Renal pelvis (tissue), 1 donor: ENCODE measurements at regions not wholly inside any gene's neighbourhood (a gene's known extent, or its start where the extent isn't known, plus 50 kb on each side); places are given as distances from the start of the nearest gene placed in this dataset.
A peak's percentile ranks its signal among the peaks of the same experiment; 100 is the strongest.

ENCODE experiments used
- DNase-seq: peaks from one replicate; pipeline ENCODE4 v3.0.0-alpha.2; 2013

GRCh38 chr4:137632842-137633241, 100.5 kb upstream of the PCDH18 start:
- no peak for DNase-seq

GRCh38 chr4:137631605-137632004, 99.3 kb upstream of the PCDH18 start:
- DNase-seq, result no peak

- DNase-seq, result no peak
Measured at GRCh38 chr4:137630252-137630651, 98.0 kb upstream of the PCDH18 start.

DNA sequence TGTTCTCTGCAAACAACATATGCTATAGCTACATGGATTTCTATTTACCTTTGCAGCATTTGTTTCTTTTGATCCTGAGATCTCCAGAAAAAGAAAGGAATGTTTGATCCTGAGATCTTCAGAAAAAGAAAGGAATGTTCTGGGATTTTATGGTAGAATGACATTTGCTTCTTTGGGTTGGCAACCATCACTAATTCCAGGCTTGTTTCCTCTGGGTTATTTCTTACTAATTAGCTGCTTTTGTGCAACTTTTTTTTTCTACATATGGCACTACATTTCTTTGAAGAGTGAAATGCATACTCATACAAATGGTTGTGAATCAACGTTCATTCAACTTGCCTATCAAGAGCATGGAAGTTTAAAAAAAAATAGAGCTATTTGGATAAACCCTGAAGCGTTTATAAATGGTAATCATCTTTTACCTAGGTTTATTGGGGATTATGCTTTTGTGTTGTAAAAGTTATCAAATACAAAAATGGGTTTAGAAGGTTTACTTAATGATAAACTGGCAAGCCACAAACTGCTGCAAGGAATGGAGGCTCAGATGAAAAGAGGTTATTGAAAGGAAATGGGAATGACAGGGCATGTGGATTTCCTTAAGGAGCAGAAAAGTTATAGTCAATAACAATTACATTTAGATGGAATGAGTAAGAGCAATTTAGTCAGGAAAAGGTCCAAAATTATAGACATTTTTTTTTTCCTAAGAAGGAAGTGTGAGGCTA, 95.6 kb upstream of the PCDH18 start:
- DNase-seq, result no peak

- DNase-seq, result no peak
Measured at GRCh38 chr4:137626942-137627738, 94.8 kb upstream of the PCDH18 start.

DNA sequence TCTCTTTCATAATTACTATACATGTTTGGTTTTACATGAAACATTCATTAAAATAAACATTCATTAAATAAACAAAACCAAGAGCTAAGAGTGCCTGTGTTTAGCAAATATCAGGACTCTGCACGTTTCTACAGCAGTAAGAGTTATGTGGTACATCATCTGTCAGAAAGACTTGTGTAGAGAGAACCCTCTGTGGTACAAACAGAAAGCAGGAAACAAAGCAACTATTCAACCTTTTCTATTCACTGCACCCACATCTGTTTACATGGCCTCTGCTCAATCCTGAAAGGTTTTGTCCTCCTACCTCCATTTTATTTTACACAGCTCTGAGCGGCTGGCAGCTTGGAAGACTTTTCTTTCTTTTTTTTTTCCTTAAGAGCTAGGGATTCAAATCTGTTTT, 90.7 kb upstream of the PCDH18 start:
- no peak for DNase-seq

GRCh38 chr4:137621056-137621455, 88.8 kb upstream of the PCDH18 start:
- no peak for DNase-seq

DNA sequence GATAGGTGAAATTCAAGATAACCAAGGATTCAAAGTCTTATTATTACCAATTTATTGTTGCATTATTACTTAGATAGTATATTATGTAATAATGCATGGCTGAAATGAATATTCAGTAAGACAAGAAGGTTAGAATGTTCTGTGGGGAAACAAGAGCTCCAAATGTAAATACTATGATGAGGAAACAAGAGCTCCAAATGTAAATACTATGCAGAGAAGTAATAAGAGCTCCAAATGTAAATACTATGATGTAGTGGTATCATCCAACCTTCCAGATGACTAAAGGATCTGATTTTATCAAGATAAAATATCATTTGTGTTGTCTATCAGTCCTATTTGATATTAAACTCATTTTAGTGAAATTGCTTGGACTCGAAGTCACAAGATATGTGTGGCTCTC, 82.2 kb upstream of the PCDH18 start:
- DNase-seq, result no peak

DNA sequence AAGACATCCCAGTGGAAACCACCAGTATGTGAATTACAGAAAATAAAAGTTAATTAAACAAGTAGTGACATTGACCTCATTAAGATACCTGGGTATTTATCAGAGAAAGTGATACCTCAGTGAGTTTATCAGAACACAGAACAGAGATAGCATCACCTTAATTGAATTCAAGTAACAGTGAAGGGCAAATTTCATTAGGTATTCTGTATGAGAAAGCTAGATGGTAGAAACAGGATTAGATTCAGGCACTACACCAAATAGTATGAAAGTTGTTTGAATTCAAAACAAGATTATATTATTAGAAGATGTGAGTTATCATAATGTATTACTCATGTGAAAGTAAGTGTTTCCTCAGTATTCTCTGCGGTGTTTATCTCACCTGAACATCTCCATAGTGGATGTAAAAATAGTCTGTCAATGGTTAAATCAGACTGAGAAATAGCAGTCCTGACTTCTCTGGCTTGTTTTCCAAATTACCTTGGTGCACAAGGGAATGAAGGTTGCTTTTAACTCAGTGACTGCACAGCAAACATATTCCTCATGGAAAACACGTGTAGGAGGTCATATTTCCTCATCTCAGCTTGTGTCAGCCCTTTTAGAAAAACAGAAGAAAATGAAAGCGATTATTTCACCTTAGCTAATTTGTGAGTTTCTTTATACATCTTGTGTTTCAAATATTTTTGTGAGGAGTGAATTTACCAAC, 79.9 kb upstream of the PCDH18 start:
- DNase-seq, result no peak

DNA sequence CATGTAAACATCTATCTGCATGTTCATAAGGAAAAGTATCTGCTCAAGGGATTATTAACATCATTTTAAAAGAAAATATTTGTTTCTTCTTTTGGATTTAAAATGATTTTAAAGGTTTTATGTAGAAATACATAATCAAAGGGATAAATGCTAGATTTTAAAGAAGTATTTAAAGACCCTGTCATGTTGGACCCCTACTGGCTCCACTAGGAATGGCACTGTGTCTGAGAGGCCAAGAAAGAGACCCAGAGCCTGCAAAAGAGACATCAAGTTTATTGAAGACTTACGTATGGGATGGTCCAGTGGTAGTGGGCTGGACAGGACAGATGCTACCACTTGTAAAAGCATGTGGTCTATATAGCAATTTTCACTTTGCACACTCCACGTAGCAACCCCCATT, 78.7 kb upstream of the PCDH18 start:
- DNase-seq, result no peak

- peak; percentile 69 for DNase-seq
Measured at GRCh38 chr4:137609718-137610430, 77.6 kb upstream of the PCDH18 start.

GRCh38 chr4:137608085-137608484, 75.8 kb upstream of the PCDH18 start:
- DNase-seq, result no peak

GRCh38 chr4:137602436-137602835, 70.1 kb upstream of the PCDH18 start:
- DNase-seq, result no peak

DNA sequence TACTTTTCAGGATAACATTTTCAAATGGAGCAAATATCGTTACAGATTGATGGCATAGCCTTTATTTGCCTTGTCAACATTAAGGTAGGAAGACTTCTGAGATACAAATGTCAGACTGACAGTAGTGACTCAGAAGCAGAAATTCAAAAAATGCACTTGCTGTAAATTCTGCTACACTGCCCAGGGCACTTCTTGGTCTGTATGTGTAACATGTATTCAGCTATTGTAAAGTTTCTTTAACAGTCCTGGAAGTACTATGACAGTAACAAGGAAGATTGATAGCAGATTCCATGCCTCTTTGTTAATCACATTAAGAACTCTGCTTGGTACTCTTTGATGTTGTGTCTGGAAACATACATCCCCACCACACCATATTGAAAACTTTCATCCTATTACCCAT, 69.6 kb upstream of the PCDH18 start:
- DNase-seq, result no peak

- no peak for DNase-seq
Measured at GRCh38 chr4:137599734-137600133, 67.4 kb upstream of the PCDH18 start.

GRCh38 chr4:137597752-137598430, 65.6 kb upstream of the PCDH18 start:
- DNase-seq, result peak; percentile 69

- no peak for DNase-seq
Measured at GRCh38 chr4:137587796-137588195, 55.5 kb upstream of the PCDH18 start.

- peak; percentile 55 for DNase-seq
Measured at GRCh38 chr4:137583671-137584070, 51.4 kb upstream of the PCDH18 start.
